ENCODE measurements at regions not wholly inside any gene's neighbourhood (a gene's known extent, or its start where the extent isn't known, plus 50 kb on each side); places are given as distances from the start of the nearest gene placed in this dataset.
"Not testable (repeated sequence)": the region's sequence is repeated elsewhere in the genome, so short reads cannot be mapped to it uniquely, and the experiment has no call there.

DNA sequence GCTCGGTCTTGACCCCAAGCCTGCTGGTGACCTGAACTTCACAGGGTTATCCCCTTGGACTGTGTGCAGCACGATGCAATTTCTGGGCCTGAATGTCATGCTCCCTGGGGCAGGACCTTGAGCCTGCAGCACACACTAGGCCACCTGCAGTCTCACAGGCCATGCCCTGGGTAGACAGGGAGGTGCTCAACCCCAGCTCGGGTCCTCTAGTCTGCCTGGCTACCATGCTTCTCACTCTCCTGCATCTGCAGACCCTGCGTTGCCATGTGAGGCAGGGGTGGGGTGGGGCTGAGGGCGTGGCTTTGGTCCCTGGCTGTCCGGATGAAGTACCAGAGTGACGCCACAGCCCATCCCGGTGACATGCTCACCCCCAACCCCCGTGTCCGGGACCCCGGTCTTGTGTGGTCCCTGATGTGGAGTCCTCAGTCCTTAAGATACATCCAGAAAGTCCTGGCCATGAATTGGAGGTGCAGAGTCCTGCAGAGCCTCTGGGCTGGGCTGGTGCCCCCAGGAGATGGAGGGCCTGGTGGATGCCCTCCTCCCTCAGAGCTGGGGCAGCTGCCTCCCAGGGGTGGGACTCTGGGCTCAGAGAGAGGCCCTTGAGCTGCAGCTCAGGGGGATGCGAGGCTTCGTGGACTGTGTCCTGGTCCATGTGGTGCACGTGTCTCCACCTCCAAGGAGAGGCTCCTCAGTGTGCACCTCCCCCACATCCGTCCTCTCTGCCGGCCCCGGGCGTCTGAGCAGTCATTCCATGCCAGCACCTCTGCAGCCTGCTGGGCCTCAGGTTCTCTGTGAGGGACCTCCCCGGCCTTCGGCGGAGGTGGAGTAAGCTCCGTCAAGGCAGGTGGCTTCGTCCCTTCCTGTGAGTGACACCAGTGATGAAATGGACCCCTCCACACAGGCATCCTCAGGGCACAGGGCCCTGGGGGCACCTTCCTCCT is 402.1 kb downstream of the TMEM121 start:
- not testable (repeated sequence) for DNase-seq

DNA sequence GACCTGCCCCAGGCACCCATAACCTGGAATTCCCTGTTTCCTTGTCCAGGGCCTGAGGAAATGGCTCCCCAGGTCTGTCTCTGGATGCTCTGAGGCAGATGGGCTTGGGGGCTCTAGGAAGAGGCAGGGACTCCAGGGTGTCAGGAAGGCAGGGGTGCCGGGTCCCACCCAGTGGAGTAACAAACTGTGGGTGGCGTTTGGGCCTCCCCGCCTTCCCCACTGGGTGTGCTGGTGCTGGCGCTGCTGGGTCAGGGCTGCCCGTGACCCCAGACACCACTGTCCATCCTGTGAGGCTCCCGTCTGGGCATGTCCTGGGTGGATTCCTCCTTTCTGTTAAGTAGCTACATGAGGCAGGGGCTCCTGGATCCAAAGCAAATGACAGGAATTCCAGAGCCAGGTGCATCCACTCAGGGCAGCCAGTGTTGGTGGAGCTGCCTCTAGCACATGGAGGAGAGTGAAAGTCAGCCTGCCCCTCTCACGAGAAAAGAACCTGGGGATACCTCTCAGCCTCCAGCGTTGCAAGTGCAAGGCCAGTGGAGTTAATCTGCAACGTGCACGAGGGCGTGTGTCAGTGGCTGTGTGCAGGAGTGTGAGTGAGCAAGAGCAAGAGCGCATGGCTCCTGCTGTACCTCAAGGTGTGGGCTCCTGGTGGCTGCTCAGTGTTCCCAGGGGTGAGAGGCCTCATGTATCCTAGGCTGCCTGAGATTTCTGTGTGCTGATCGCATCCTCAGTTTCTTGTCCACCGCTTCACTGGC is 403.1 kb downstream of the TMEM121 start:
- DNase-seq: no peak

DNA sequence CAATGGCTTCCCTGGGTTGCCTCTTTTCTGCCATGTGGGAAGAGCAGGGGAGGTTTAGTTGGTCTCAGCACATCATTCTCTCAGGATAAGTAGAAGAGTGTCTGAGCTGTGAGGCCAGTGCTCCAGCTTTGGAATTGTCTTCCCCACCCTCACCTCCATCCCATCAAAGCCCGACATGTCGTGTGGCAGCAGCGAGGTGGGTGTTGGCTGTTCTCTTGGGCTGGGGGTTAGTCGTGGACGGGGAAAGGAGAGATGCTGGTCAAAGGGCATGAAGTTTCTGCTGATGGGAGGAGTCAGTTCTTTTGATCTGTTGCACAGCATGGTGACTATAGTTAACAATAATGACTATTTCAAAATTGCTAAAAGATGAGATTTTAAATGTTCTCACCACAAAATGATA is 404.2 kb downstream of the TMEM121 start:
- DNase-seq: no peak

DNA sequence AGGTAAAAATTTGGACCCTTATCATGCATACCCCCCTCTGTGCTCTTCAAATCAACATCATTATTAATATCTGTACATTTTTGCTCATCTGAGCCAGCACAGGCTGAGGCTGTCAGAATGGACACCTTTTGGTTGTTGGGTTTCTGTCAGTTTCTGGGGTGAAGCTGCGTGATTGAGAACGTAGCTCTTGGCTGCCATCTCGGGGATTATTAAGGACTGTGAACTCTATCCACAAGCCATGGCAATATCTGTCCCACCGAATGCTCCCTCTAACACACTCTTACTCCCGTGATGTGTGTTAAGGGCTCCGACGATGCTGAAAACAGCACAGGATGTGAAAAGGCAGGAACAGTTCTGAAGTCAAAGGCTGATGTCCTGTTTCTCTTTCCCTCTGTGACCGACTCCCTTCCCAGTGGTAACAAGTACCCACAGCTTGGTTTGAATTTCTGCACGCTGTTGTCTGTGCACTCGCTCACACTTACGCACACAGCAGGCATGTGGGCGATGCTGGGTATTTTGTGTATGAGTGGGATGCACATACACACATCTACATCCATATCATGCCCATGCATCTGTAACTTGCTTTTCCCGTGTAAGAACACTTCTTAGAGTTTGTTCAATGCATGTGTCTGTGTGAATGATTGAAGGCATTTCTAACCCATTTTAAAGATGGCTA is 405.6 kb downstream of the TMEM121 start:
- DNase-seq: no peak

DNA sequence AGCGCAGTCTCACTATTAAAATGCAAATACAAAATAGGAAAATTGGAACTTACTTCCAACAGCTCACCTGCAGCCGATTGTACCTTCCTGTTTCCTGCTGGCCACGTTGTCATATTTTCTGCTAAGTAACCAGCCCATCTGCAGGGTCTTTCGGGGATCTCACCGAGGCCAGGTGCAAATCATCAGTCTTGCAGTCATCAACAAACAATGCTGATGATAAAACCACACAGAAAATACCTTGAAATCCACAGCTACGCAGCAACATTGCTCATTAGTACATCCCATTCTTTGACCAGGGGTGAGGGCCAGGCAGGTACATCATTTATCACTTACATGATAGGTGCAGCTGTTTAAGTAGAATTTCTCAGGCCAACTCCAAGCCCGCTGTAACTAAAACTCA is 406.9 kb downstream of the TMEM121 start:
- no peak for DNase-seq

DNA sequence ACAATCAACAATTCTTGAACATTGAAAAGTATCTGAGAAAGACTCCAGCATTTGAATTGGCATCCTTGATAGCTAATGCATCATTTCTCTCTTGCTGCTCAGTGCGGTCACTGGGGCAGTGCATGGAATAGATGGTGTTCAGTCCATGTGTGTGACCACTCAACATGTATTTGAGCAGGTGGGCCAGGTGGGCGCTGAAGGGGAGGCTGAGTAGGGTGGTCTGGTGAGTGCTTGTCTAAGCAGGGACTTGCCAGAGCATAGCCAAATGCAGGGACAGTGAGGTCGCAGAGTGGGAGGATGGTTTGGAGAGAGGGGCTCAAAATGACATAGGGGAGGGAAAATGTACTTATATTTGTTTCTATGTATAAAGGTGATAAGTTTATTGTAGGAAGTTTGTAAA is 409.0 kb downstream of the TMEM121 start:
- DNase-seq: no peak

DNA sequence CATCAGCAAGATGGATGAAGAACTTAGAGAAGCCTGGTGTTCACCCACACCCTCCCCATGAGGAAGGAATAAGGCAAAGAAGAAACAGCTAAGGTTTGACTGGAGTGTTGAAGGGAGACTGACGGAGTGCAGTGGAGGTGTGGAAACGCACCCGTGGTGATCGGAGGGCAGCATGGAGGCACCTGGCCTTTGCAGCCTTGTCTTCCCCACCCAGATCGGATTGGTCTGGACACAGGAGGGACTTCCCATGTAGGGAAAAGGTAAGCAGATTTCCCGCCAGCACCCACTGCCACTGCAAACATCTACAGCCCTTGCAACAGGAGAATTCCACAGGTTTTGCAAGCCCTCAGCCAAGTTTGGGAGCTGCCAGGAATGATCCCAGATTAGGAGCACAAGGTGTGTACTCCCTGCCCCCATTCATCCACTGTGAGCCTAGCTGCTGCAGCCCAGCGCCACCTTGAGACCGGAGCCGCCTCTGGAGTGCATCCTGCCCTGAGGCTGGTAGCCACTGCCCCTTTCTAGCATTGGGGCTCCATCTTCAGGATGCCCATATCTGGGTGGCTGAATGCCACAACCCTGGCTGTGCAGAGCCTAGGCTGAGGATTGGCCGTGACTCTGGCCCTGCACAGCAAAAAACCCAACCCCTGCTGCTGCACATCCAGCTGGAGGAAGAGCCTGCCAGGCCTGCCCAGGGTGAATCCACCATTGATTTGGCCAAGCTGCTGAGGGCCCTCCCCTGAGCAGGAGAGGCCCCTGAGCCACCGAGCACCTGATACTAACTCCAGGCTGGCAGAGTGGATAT is 411.1 kb downstream of the TMEM121 start:
- DNase-seq: no peak

DNA sequence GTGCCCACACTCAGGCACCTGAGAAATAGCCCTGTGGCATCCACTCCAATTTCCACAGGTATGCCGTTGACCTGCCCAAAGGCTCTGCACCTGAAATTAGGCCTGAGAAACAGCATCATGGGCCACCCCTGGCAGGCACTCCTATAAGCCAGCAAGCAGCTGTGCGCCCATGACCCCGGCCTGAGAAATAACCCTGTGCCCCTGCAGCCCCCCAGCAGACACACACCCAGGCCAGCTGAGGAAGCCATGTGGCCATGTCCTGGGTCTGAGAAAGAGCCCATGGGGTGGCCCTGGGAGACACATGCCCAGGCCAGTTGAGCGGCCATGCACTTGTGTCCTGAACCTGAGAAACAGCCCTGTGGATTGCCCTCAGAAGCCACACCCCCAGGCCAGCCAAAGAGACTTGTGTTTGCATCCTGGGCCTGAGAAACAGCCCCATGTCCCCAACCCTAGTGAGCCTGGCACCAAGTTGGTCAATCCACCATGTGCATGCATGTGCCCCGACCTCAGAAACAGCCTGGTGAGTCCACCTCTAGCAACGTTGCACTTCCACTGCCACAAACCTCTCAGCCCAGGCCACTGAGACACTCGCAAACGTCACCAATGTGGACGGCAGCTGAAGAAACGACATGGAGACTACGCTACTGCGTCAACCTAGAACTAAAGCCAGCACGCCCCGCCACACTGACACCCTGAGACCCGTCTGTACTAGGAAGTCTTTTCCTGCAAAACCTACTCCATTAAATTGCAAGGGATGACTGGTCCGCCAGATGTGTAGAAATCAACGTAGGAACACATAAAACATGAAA is 411.9 kb downstream of the TMEM121 start:
- DNase-seq: no peak

DNA sequence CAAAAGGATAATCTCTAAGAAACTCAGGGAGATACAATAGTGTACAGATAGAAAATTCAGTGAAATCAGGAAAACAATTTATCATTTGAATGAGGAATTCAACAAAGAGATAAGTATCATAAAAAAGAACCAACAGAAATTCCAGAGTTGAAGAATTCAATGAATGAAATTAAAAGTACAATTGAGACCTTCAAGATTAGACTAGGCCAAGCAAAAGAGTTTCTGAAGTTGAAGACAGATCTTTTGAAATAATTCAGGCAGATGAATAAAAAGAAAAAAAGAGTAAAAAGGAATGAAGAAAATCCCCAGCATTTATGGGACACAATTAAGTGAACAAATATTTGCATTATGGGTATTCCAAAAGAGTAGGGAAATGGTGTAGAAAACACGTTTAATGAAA is 412.6 kb downstream of the TMEM121 start:
- no peak for DNase-seq

DNA sequence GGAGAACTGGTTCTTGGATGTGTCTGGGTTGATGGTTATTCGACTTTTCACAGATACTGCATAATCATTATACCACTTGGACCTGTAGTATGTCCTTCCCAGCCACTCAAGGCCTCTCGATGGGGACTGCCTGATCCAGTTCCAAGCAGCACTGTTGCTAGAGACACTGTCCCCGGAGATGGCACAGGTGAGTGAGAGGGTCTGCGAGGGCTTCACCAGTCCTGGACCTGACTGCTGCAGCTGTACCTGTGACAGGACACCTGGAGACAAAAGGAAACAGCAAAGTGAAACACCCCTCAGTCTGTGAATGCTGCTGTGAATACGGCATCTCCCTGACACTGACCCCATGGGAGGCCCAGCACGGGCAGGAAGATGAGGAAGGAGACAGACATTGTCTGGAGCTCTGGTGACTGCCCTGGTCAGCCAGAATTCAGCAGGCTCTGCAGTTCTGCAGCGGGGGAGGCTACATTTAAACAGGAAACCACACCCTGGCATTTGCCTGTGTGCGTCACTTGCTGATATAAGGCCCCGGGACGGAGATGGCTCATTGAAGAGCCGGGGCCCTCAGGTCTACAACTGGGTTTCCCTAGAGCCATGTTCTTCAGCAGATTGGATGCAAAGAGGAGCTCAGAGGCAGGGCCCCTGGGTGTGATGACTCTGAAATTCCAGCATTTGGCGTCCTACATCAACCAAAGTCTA is 413.6 kb downstream of the TMEM121 start:
- no peak for DNase-seq

DNA sequence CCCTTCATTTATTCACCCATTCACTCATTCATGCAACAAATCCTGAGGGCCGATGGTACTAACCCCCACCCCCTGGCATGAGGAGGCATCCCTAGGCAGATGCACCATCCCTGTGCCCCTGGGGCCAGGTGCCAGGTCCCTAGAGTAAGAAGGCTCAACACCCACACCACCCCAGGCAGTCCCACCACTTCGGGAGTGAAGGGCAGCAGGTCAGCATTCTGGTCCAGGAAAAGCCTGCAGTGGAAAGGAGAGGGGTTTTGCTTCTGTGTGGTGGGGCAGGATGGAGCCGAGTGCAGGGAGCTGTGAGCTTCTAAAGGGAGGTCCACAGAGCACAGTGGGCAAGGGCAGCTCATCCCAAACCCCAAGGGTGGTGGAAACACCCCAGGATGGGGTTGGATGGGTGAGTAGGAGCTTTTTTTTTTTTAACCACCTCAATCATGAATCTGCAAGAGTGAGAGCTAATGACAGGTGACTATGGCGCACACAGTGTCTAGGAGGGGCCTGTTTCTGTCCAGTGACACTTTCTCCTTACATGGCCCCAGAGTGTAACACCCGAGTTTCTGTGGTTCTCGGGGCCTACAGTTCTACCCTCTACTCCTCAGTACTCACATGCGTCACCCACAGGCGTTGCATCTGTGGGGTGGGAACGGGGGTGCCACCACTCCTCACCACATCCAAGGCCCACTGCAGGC is 414.3 kb downstream of the TMEM121 start:
- DNase-seq: no peak

DNA sequence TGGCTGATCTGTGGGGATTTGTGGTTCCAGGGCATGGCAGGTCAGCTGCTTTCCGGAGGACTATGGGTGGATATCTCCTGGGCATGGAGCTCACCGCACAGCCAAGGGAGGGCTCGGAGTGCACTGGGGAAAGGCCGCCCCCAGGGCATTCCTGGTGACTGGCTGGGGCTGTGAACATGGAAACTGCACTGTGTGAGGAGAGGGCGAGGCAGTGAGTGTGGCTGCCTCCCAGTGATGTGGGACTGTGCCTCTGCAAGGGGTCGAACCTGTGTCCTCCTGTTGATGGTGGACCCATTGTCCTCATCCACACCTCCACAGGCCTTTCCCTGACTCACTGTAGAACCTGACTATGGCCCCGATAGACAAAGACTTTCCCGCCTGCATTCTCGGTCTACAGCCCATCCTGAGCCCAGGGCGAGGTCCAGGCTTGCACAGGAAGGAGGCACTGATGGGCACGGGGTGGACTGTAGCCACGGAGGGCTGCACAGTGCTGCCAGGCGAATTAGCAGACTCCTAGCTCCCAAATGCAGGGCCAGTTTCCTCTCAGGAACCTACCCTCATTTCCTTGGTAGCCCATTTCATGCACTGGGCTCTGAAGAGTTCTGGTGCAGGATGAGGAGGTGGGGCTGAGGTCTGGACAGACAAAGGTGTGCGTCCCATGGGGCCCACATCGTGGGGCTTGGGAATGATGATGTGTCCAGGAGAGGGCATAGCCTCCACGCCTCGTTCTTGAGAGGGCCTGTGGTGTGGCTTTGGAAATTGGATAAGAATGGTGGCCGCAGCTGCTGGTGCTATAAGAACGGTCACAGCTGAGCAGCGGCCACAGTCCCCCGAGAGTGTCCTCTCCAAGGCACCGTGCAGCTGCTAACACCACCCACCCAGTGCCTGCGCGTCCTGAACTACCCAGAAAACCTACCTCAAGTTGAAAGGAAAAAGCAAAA is 415.1 kb downstream of the TMEM121 start:
- no peak for DNase-seq

DNA sequence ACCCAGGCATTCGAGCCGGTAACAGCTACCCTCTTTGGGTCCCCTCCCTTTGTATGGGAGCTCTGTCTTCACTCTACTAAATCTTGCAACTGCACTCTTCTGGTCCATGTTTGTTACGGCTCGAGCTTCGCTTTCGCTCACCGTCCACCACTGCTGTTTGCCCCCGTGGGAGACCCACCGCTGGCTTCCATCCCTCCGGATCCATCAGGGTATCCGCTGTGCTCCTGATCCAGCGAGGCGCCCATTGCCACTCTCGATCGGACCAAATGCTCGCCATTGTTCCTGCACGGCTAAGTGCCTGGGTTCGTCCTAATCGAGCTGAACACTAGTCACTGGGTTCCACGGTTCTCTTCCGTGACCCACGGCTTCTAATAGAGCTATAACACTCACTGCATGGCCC is 416.3 kb downstream of the TMEM121 start:
- not testable (repeated sequence) for DNase-seq

DNA sequence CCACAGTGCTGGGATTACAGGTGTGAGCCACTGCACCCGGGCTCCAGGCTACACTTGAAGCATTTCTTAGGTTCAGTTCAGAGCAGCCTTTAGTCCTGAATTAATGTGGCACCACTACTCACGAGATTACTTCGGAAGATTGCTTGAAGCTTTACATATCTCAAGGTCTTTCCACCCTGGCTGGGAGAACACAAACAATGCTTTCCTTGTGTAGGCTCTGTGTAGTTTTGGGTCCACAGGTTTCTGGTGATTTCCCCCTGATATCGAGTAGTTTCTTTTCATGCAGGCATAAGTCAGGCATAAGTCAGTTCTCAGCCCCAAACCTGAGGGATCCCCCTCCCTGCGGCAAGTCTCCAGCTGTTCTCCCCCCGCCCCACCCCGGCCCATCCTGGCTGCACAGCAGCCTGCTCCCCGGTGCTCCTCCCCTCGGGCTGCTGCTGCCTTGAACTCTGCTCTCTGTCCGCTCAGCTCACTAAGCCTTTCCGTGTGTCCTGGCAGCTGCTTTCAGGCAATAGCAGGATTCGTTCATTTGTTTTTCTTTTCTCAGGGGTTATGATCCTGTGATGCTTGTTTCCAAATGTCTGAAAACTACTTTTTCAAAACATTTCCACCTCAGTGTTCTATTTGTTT is 417.7 kb downstream of the TMEM121 start:
- no peak for DNase-seq

DNA sequence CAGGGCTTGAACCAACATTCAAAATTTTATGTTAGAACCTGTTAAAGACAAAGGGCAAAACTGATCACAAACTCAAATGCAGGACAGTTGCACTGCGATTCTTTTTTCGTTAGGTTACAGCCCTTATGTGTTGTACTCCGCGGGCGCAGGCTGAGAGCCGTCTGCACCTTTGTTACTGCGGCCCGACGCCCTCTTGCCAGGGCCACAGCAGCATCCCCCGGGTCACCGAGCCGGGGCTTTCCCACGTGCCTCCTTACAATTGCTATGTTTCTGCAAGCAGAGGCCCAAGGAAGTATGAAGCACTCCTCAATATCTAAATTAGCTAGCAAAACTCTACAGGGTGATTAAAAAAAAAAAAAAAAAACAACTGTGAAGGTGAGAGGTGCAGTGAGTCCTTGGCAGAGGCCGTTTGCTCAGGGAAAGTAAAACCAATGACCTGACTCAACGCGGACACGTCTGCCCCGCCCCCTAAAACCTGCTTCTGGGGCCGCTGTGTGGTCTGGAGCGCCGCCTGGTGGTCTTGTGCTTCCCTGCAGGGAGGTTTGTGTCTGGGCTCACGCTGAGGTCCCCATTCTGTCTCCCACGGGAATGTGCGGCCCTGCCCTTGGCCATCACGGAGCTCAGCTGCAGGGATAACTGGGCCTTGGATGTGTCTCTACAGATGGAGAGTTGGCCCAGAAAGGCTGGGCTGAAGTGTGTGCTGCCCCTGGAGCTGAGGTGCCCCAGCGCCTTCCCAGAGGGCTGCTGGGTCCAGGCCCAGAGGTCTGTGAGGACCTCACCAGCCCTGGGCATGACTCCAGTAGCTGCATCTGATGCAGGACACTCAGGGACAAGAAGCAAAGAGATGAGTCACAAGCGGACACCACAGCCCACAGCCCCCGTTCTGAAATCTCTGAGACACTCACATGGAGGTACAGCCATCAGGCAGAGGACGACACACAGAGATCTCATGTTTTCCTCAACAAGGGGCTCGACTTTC is 418.5 kb downstream of the TMEM121 start:
- peak; percentile 74 for DNase-seq

DNA sequence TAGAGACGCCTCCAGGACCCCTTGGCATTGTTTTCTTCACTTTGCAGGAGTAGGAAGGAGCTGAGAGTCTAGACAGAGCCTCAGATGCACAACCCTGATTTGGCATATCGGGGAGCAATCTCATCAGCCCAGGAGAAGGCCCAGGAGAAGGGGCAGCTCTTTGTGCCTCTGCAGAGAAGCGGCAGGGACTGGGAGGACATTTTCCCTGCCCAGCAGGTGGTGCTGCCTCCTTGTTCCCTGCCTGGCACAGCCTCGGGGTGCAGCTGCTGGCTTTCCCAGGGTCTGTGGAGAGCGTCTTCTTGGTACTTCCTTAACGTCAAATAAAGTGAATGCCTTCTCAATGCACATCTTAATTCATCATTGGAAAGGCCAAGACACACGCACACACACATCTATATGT is 419.5 kb downstream of the TMEM121 start:
- DNase-seq: peak; percentile 17

DNA sequence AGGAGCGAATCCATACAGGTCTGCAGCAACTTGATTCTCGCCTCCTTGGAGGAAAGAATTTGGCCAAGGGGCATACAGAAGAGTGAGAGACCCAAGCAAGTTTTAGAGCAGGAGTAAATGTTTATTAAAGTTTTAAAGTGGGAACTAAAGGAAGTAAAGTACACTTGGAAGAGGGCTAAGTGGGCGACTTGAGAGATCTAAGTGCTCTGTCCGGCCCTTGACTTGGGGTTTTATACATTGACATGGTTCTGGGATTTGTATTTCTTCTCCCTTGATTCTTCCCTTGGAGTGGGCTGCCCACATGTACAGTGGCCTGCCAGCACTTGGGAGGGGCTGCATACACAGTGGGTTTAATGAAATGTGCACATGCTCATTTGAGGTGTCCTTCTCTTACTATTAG is 421.2 kb downstream of the TMEM121 start:
- no peak for DNase-seq

DNA sequence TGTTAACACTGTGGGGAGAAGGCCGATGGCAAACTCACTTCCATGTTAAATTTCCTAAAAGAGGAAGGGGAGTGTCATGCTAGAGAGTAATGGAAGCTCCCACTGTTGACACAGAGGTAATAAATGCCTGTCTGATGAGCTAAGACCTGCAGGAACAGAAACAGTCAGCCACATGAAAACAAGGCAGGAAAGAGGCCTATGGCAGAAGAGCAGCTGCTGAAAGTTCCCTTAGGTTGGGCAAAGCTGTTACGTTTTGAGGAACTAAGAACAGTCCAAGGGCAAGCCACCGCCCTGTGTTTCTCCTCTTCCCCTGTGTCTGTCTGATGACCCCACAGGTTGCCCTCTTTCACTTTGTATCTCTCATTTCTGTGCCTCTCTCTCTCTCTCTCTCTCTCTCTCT is 422.6 kb downstream of the TMEM121 start:
- not testable (repeated sequence) for DNase-seq
